MM.1S (cell line): ENCODE measurements at regions not wholly inside any gene's neighbourhood (a gene's known extent, or its start where the extent isn't known, plus 50 kb on each side); places are given as distances from the start of the nearest gene placed in this dataset.

Source experiments
- CTCF ChIP-seq: fragments of 300-600 bp; sonication (generic); IDR thresholded peaks from 2 replicates; pipeline ENCODE4 v1.5.1; 2016; ENCODE audit warnings: antibody characterized with exemption, low read length, mixed read lengths
- EZH2 ChIP-seq: fragments of 300-600 bp; sonication (generic); optimal IDR thresholded peaks from 2 replicates; pipeline ENCODE3; 2017; ENCODE audit warnings: low read depth, mild to moderate bottlenecking, antibody characterized with exemption, low read length, mixed read lengths
- EZH2phosphoT487 ChIP-seq: fragments of 300-600 bp; sonication (generic); IDR thresholded peaks from 2 replicates; pipeline ENCODE4 v1.6.1; 2018; ENCODE audit warnings: antibody characterized with exemption, low read length

DNA sequence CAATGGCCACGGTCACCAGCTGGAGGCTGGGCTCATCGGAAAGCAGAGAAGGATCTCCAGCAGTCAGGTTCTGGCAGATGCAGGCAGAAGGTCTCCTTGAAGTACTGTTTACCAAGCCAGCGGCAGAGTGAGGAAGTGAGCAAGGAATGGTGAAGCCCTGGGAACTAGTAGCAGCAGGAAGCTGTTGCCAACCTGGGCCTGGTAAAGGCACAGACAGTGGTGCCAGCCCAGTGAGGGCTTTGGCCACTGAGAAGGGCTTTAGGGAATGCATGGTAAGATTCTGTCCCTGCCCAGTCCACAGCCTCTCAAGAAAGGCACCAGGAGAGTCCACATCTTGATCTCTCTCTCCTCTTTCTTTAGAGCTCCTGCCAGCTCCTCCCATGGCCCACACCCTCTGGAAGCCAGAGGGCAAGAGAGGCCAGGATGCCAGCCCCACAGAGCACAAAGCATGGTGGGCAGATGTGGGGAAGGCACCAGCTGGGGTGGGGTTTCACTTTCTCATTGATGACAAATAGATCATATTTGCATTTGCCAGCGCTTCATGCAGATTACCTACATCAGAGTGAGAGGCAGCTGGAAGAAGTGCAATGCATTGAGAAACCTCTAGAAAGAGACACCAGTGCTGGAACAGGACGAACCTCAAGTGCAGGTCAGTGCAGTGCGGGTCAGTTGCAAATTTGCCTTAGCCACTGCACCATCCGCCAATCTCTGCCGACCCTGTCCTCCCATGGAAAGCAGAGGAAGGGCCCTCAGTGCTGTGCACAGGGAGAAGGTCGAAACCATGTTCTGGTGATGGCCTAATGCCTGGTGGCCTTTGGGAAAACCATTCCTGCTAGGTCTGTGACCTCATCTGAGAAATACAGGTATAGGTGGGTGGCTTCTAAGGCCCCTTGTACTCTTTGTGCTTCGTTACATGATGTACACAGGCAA, 667.8 kb upstream of the MKI67 start:
- TF ChIP-seq CTCF (no peak), EZH2 (no peak), EZH2phosphoT487 (no peak)
